Stimulated activated naive CD8-positive, alpha-beta T cell treated with anti-CD3 and anti-CD28 coated beads, Interleukin-15, amount 100 ng/mL, for 72 hours (primary cell): ENCODE measurements at regions not wholly inside any gene's neighbourhood (a gene's known extent, or its start where the extent isn't known, plus 50 kb on each side); places are given as distances from the start of the nearest gene placed in this dataset.

Experiments used
- ATAC-seq: fragments of 150-1000 bp; cut with Tn5 transposase; 2 replicates; pipeline ENCODE4 v1.10.0; 2021; ENCODE audit warnings: mild to moderate bottlenecking, moderate library complexity
- DNase-seq, 2 donors: peaks; one replicate each; pipeline ENCODE4 v3.0.0; 2021 to 2022
- H3K27ac Mint-ChIP-seq, 2 donors: one replicate each; pipeline ENCODE4 v1.8.0; 2022; ENCODE audit warnings: mild to moderate bottlenecking in 2 of 2, mixed read lengths in 2 of 2, moderate library complexity in 2 of 2
- H3K27me3 Mint-ChIP-seq: one replicate; pipeline ENCODE4 v1.8.0; 2022; ENCODE audit warnings: mixed read lengths
- H3K4me1 Mint-ChIP-seq: one replicate; pipeline ENCODE4 v1.8.0; 2022; ENCODE audit warnings: mild to moderate bottlenecking, mixed read lengths
- H3K4me3 Mint-ChIP-seq, 2 donors: one replicate each; pipeline ENCODE4 v1.8.0; 2022; ENCODE audit warnings: mild to moderate bottlenecking in 2 of 2, mixed read lengths in 2 of 2, moderate library complexity in 1 of 2
- H3K9me3 Mint-ChIP-seq, 2 donors: one replicate each; pipeline ENCODE4 v1.8.0; 2022; ENCODE audit warnings: mixed read lengths in 2 of 2

DNA sequence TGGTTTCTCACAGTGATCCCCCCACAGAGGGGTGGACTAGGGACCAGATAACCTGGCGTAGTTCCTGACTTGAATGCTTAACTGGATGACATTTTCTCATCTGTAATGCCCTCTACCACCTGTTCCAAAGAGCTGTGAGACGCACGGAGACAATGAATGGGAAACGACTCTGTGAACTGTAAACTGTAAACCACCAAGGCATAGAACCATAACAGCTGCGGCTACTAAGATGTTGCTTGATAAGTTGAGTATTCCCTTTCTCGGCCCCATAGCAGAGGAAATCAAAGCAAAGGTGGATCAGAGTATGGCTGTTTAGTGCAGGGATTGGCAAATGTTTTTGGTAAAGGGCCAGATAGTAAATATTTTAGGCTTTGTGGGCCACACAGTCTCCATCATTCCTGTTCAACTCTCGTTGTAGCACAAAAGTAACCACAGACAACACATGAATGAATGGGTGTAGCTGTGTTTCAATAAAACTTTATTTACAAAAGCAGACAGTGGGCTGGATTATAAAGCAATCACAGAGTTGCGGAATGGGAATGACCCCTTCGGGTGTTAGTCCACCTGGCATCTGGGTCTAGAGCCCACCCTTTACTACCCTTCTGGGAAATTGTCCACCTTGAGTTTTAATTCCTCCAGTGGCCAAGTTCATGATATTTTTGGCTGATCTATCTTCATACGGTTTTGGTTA lies 315.2 kb downstream of the RPS6KC1 start:
- no peak for ATAC-seq
- Mint-ChIP-seq H3K4me3 (no peak overlapping the region), H3K27me3 (no peaks in the 10 kb centered on the region), H3K9me3 (peaks cover 0 to 5% of the 10 kb centered on the region in 2 donors), H3K4me1 (no peaks in the 10 kb centered on the region), H3K27ac (no peak overlapping the region)
- DNase-seq, result no peak

DNA sequence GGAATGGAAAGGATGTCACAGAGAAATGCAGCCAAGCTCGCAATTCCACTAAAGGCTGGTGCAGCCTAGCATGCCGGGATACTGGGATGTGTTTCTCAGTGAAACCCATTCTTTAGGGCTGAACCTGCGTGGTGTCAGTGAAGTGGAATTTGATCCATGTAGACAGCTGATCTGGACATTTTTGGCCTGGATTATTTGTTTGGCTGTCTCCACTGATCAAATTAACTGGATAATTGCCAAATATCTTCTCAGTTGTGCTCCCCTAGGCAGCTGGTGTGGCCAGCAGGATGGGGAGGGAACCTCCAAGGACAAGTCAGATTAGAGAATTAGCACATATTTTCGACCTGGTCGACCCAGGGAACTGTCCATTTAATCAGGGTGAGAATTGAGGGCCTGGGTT lies 318.4 kb downstream of the RPS6KC1 start:
- DNase-seq (no peak), ATAC-seq (no peak)
- H3K4me3 Mint-ChIP-seq, result no peak overlapping the region
- H3K27me3 Mint-ChIP-seq, result no peaks in the 10 kb centered on the region
- no peaks in the 10 kb centered on the region for H3K4me1 Mint-ChIP-seq
- no peaks in the 10 kb centered on the region for H3K9me3 Mint-ChIP-seq
- H3K27ac Mint-ChIP-seq, result no peak overlapping the region

GRCh38 chr1:213370523-213370922 lies 319.5 kb downstream of the RPS6KC1 start:
- Mint-ChIP-seq H3K4me1 (no peaks in the 10 kb centered on the region), H3K27ac (peak overlapping the region in 1 of 2 donors; percentile 57), H3K9me3 (no peaks in the 10 kb centered on the region), H3K27me3 (no peaks in the 10 kb centered on the region), H3K4me3 (no peak overlapping the region)
- ATAC-seq (no peak), DNase-seq (no peak)

DNA sequence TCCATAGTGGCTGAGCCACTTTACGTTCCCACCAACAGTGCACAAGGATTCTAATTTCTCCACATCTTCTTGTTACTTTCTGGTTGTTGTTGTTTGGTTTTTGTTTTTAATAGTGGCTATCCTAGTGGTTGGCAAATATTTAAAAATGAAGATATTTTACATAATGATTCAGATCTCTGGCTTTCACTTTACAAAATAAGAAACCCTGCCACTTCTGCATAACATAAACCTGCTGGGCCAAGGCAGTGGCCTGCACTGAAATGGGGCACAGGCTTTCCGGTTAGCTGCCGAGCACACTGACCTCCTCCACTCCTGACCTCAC lies 320.4 kb downstream of the RPS6KC1 start:
- Mint-ChIP-seq H3K27me3 (no peaks in the 10 kb centered on the region), H3K9me3 (no peaks in the 10 kb centered on the region), H3K4me3 (no peak overlapping the region), H3K4me1 (no peaks in the 10 kb centered on the region), H3K27ac (no peak overlapping the region)
- DNase-seq (no peak), ATAC-seq (no peak)

DNA sequence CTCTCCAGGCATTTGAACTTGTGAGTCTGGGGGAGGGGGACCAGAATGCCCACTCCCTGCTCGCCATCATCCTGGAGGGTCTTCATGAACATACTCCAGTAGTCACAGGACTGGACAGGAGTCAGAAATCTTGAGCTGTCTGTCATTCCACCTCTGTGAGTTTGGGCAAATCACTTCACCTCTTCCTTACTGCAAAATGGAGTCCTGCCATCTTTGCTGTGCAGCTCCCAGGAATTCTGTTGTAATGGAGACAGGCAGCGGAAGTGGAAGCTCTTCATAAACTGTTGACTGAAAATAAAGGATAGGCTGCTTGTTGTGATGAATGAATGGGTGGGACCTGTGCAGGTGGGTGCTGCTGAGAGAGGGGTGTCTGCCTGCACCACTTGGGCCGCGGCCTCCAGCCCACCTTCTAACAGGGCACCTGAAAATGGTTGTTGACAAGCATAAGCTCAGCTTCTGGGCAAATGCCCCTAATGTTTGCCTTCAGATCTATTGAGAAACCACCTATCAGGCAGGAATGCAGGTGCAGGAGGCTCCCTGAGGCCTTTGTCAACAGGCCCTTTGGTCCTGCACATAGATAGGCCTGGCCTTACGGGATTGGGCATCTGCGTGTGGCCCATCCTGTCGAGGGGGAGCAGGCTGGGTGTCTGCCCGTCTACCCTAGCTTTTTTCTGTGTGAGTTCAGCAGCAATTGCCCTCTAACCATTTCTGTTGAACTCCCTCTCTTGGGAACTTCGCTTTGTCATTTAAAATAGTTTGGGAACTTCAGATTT lies 321.0 kb downstream of the RPS6KC1 start:
- no peak overlapping the region for H3K27ac Mint-ChIP-seq
- no peak for DNase-seq
- H3K4me1 Mint-ChIP-seq, result no peaks in the 10 kb centered on the region
- no peaks in the 10 kb centered on the region for H3K27me3 Mint-ChIP-seq
- ATAC-seq, result no peak
- H3K4me3 Mint-ChIP-seq, result no peak overlapping the region
- H3K9me3 Mint-ChIP-seq, result no peaks in the 10 kb centered on the region

GRCh38 chr1:213374369-213374768 lies 323.3 kb downstream of the RPS6KC1 start:
- H3K9me3 Mint-ChIP-seq, result no peaks in the 10 kb centered on the region
- no peak overlapping the region for H3K27ac Mint-ChIP-seq
- no peaks in the 10 kb centered on the region for H3K4me1 Mint-ChIP-seq
- peak; percentile 62 for ATAC-seq
- H3K4me3 Mint-ChIP-seq, result no peak overlapping the region
- DNase-seq, result peak; percentile 42 to 45
- H3K27me3 Mint-ChIP-seq, result no peaks in the 10 kb centered on the region

GRCh38 chr1:213375002-213375401 lies 324.0 kb downstream of the RPS6KC1 start:
- H3K4me3 Mint-ChIP-seq, result no peak overlapping the region
- DNase-seq (no peak), ATAC-seq (no peak)
- H3K4me1 Mint-ChIP-seq, result no peaks in the 10 kb centered on the region
- no peaks in the 10 kb centered on the region for H3K27me3 Mint-ChIP-seq
- H3K27ac Mint-ChIP-seq, result no peak overlapping the region
- no peaks in the 10 kb centered on the region for H3K9me3 Mint-ChIP-seq

GRCh38 chr1:213376862-213377372 lies 325.9 kb downstream of the RPS6KC1 start:
- H3K27me3 Mint-ChIP-seq, result peaks cover 6% of the 10 kb centered on the region
- no peak for ATAC-seq
- no peaks in the 10 kb centered on the region for H3K4me1 Mint-ChIP-seq
- no peak overlapping the region for H3K27ac Mint-ChIP-seq
- no peaks in the 10 kb centered on the region for H3K9me3 Mint-ChIP-seq
- no peak overlapping the region for H3K4me3 Mint-ChIP-seq
- DNase-seq, result no peak

- Mint-ChIP-seq H3K4me3 (no peak overlapping the region), H3K9me3 (peaks cover 4 to 7% of the 10 kb centered on the region in 2 donors), H3K27ac (no peak overlapping the region), H3K27me3 (peaks cover 6% of the 10 kb centered on the region), H3K4me1 (no peaks in the 10 kb centered on the region)
- DNase-seq (no peak), ATAC-seq (no peak)
Observed at GRCh38 chr1:213380865-213381264, 329.8 kb downstream of the RPS6KC1 start.

GRCh38 chr1:213381572-213382084 lies 330.6 kb downstream of the RPS6KC1 start:
- DNase-seq, result no peak
- Mint-ChIP-seq H3K27ac (no peak overlapping the region), H3K27me3 (peaks cover 6% of the 10 kb centered on the region), H3K4me1 (no peaks in the 10 kb centered on the region), H3K9me3 (peaks cover 4 to 7% of the 10 kb centered on the region in 2 donors), H3K4me3 (no peak overlapping the region)
- ATAC-seq, result no peak

GRCh38 chr1:213383465-213383864 lies 332.4 kb downstream of the RPS6KC1 start:
- Mint-ChIP-seq H3K4me3 (no peak overlapping the region), H3K27me3 (peaks cover 6% of the 10 kb centered on the region), H3K27ac (no peak overlapping the region), H3K9me3 (peaks cover 4 to 7% of the 10 kb centered on the region in 2 donors), H3K4me1 (no peaks in the 10 kb centered on the region)
- DNase-seq, result no peak
- no peak for ATAC-seq

DNA sequence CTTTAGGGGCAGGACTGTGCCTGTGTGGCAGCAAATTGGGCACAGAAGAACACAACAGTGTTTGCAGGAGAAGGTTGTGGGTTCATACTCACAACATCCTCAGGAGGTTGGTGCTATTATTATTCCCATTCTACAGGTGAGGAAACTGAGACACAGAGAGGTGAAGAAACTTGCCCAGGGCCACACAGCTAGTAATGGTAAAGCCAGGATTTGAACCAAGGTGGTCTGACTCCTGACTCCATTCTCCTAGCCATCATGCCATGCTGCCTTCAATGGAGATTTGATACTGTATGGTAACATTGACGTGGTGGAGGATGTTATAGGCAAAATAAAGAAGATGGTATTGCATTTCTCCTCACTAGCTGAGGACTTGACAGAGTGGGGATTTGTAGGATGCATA lies 334.2 kb downstream of the RPS6KC1 start:
- peaks cover 4 to 7% of the 10 kb centered on the region in 2 donors for H3K9me3 Mint-ChIP-seq
- ATAC-seq, result no peak
- H3K4me3 Mint-ChIP-seq, result no peak overlapping the region
- H3K4me1 Mint-ChIP-seq, result no peaks in the 10 kb centered on the region
- no peak overlapping the region for H3K27ac Mint-ChIP-seq
- DNase-seq, result no peak
- peaks cover 6% of the 10 kb centered on the region for H3K27me3 Mint-ChIP-seq

DNA sequence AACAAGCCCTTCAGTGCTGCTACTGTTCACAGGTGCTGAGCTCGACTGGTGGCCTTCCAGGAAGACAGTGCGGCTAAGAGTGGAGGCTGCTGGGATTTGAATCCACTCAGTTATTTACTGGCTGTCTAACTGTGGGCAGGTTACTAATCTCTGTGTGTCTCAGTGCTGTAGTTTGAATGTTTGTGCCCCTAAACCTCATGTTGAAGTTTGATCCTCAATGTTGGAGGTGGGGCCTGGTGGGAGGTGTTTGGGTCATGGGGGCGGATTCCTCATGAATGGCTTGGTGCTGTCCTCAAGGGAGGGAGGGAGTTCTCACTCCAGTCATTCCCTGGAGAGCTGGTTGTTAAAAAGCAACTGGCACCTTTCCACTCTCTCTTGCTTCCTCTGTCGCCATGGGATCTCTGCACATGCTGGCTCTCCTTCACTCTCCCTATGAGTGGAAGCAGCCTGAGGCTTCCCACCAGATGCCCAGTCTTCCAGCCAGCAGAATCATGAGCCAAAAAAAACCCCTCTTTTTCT lies 334.8 kb downstream of the RPS6KC1 start:
- Mint-ChIP-seq H3K4me3 (no peak overlapping the region), H3K27ac (no peak overlapping the region), H3K9me3 (peaks cover 4 to 7% of the 10 kb centered on the region in 2 donors), H3K27me3 (peaks cover 3% of the 10 kb centered on the region), H3K4me1 (no peaks in the 10 kb centered on the region)
- ATAC-seq (no peak), DNase-seq (no peak)

DNA sequence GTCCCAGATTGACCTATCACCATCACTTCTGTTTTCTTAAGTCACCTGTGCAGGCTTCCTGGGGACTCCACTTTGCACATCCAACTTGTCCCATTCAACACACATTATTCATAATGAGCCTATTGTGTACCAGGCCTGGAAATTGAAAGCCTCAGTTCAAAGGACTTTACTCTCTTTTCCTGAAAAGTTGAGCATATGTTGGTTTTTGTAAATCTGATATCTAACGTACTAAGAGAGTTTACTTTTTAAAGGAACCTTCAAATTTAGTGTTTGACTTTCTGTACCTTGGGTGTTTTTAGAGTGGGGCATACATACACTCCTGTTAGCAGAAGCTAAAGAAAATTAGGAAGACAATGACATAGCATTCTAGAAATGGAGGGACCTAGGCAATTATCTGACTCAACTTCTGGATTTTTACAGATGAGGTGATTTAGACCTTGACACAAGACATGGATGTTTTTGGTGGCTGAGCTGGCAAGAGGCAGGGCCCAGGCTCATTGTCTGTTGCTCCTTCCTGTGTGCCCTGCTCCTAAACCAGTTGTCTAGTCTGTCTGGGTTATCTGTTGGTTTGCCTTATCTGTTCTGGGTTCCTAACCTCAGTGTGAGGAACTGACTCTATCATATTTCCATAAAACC lies 336.5 kb downstream of the RPS6KC1 start:
- no peak for ATAC-seq
- Mint-ChIP-seq H3K27ac (no peak overlapping the region), H3K4me3 (no peak overlapping the region), H3K4me1 (no peaks in the 10 kb centered on the region), H3K9me3 (peaks cover 4 to 7% of the 10 kb centered on the region in 2 donors), H3K27me3 (no peaks in the 10 kb centered on the region)
- no peak for DNase-seq

- Mint-ChIP-seq H3K4me1 (no peaks in the 10 kb centered on the region), H3K27ac (no peak overlapping the region), H3K4me3 (no peak overlapping the region), H3K9me3 (peaks cover 4 to 7% of the 10 kb centered on the region in 2 donors), H3K27me3 (no peaks in the 10 kb centered on the region)
- ATAC-seq, result no peak
- DNase-seq, result no peak
Observed at GRCh38 chr1:213388199-213388598, 337.2 kb downstream of the RPS6KC1 start.
